GM12878 (cell line): ENCODE measurements at regions not wholly inside any gene's neighbourhood (a gene's known extent, or its start where the extent isn't known, plus 50 kb on each side); places are given as distances from the start of the nearest gene placed in this dataset.

ENCODE experiments used
- ATAC-seq: fragments of 200-7000 bp; cut with Tn5 transposase; 3 replicates; pipeline ENCODE4 v1.9.1; 2020; ENCODE audit warnings: mild to moderate bottlenecking, moderate library complexity
- BruUV-seq: library from RNA; stranded (reverse); fragments of 400-500 nt; replicated peaks from 2 replicates; lab custom pipeline; 2021; lab: Mats Ljungman, UMichigan
- CTCF ChIA-PET: fragments of 300-600 bp; sonication (Branson Sonifier 250); formaldehyde crosslinking; extraction: SDS; loops from one replicate; lab custom pipeline; 2021; ENCODE audit warnings: inconsistent platforms; lab: Yijun Ruan, JAX
- POLR2A ChIA-PET: fragments of 350-600 bp; formaldehyde crosslinking; extraction: SDS; loops from one replicate; lab custom pipeline; 2021; ENCODE audit warnings: inconsistent platforms; lab: Charles Lee
- RAD21 ChIA-PET: fragments of 300-600 bp; sonication (Branson Sonifier 250); formaldehyde crosslinking; loops from one replicate; lab custom pipeline; 2023; ENCODE audit warnings: antibody characterized with exemption; ENCODE audit not compliant: unreplicated experiment; lab: Charles Lee
- SMC1A ChIA-PET: fragments of 300-600 bp; sonication (Branson Sonifier 250); formaldehyde crosslinking; loops from one replicate; lab custom pipeline; 2023; ENCODE audit not compliant: unreplicated experiment, uncharacterized antibody; lab: Charles Lee
- DNase-seq: peaks from one replicate; pipeline ENCODE4 v3.0.0-alpha.2; 2011; ENCODE audit warnings: low read depth, low spot score
- FAIRE-seq: peaks from 3 replicates; lab custom pipeline; 2011; peaks lifted over from hg19 to GRCh38; lab: Jason Lieb, UNC
- H2AFZ ChIP-seq: 2 replicates; pipeline ENCODE4 v1.6.0; 2011; ENCODE audit warnings: low read depth, low read length, control low read depth; ENCODE audit not compliant: control insufficient read depth
- H3K27ac ChIP-seq: 2 replicates; pipeline ENCODE4 v1.5.1; 2011; ENCODE audit warnings: control low read depth; ENCODE audit not compliant: control insufficient read depth, insufficient read depth
- H3K27me3 ChIP-seq, 2 experiments: replicated peaks in 1 of 2; 2 replicates each; pipeline versions ENCODE4 v1.6.0 to v1.6.1; 2011; ENCODE audit warnings: low read length in 1 of 2; ENCODE audit not compliant: control insufficient read depth in 2 of 2, insufficient read depth in 2 of 2
- H3K36me3 ChIP-seq, 2 experiments: 2 replicates each; pipeline ENCODE4 v1.5.1; 2011; ENCODE audit warnings: low read length in 1 of 2; ENCODE audit not compliant: control insufficient read depth in 2 of 2, insufficient read depth in 2 of 2
- H3K4me1 ChIP-seq: 2 replicates; pipeline ENCODE4 v1.6.1; 2011; ENCODE audit warnings: mild to moderate bottlenecking, low read length, moderate library complexity, mixed read lengths; ENCODE audit not compliant: control insufficient read depth, insufficient read depth
- H3K4me2 ChIP-seq: 2 replicates; pipeline ENCODE4 v1.6.0; 2011; ENCODE audit warnings: control low read depth; ENCODE audit not compliant: control insufficient read depth, insufficient read depth
- H3K4me3 ChIP-seq: fragments of 200-600 bp; sonication (generic); 2 replicates; pipeline ENCODE4 v1.5.1; 2016
- H3K79me2 ChIP-seq: 2 replicates; pipeline ENCODE4 v1.6.0; 2011; ENCODE audit warnings: low read length; ENCODE audit not compliant: control insufficient read depth, insufficient read depth
- H3K9ac ChIP-seq: 2 replicates; pipeline ENCODE4 v1.8.0; 2011; ENCODE audit warnings: low read length, control low read depth, mixed read lengths; ENCODE audit not compliant: control insufficient read depth, insufficient read depth
- H3K9me3 ChIP-seq: replicated peaks from 3 replicates; pipeline ENCODE4 v1.5.1; 2011; ENCODE audit warnings: mild to moderate bottlenecking, low read length; ENCODE audit not compliant: control insufficient read depth, insufficient read depth
- H4K20me1 ChIP-seq: 2 replicates; pipeline ENCODE4 v1.6.0; 2011; ENCODE audit not compliant: control insufficient read depth, insufficient read depth
- CHD2 ChIP-seq: IDR thresholded peaks from 2 replicates; pipeline ENCODE4 v1.6.1; 2011; ENCODE audit warnings: low read depth, low read length, improper control_type of control experiment, borderline replicate concordance
- EZH2 ChIP-seq: IDR thresholded peaks from 2 replicates; pipeline ENCODE4 v1.6.1; 2012; ENCODE audit warnings: low read depth, mild to moderate bottlenecking, control low read depth, inconsistent platforms, low read length, borderline replicate concordance; ENCODE audit not compliant: control insufficient read depth
- HDAC6 ChIP-seq: fragments of 200-600 bp; sonication (generic); IDR thresholded peaks from one replicate; pipeline ENCODE4 v1.8.0; 2017; ENCODE audit warnings: antibody characterized with exemption; ENCODE audit not compliant: unreplicated experiment
- KLF5 ChIP-seq: fragments of 450-650 bp; IDR thresholded peaks from 2 replicates; pipeline ENCODE4 v1.6.1; 2014; ENCODE audit warnings: mild to moderate bottlenecking; ENCODE audit not compliant: partially characterized antibody
- NR2C2 ChIP-seq: IDR thresholded peaks from 2 replicates; pipeline ENCODE4 v1.6.1; 2011; ENCODE audit warnings: borderline replicate concordance, low read depth; ENCODE audit not compliant: control insufficient read depth, insufficient read length
- PRDM15 ChIP-seq: fragments of 450-650 bp; formaldehyde crosslinking; IDR thresholded peaks from 2 replicates; pipeline ENCODE4 v1.4.0; 2020; ENCODE audit warnings: mild to moderate bottlenecking, moderate library complexity
- ZSCAN29 ChIP-seq: fragments of 450-650 bp; IDR thresholded peaks from 2 replicates; pipeline ENCODE4 v1.6.1; 2017; ENCODE audit warnings: mild to moderate bottlenecking, moderate library complexity
- WGBS: methylation state at CpG from one replicate; pipeline ENCODE4 v1.1.6; 2016; ENCODE audit warnings: low lambda C conversion rate; ENCODE audit not compliant: insufficient replicate concordance, insufficient coverage; ENCODE audit errors: missing lambda C conversion rate; 5-methylcytosine and 5-hydroxymethylcytosine counted together
- in situ Hi-C: fragments of 300-500 bp; cut with MboI; formaldehyde crosslinking; loops from 9 replicates; pipeline ENCODE4 v1.14.3; 2018; ENCODE audit warnings: mixed read lengths
- intact Hi-C: fragments of 100-400 bp; cut with micrococcal nuclease; formaldehyde crosslinking; loops from one replicate; pipeline ENCODE4 v1.14.2; 2022; ENCODE audit not compliant: unreplicated experiment

GRCh38 chr5:34496260-34496691 lies 159.9 kb upstream of the RAI14 start:
- FAIRE-seq (no peak), ATAC-seq (no peak), DNase-seq (no peak)
- ChIA-PET POLR2A (interaction anchor here (0.7 kb wide), 1 partner anchor 131 kb away, joined by 7 read pairs; no protein-coding TSS in a partner anchor), SMC1A (no interaction called here), CTCF (interaction anchor here (1.1 to 3.5 kb wide), 2 partner anchors 11 to 20 kb away, joined by 5 to 15 read pairs; no protein-coding TSS in a partner anchor), RAD21 (interaction anchor here (1.0 to 1.6 kb wide), 2 partner anchors 434 to 507 kb away, joined by 3 to 4 read pairs; no protein-coding TSS in a partner anchor)
- no peak overlapping the region for H3K27ac ChIP-seq
- no peaks in the 10 kb centered on the region; the same call in 1 of the 3 replicates for H3K9me3 ChIP-seq
- H3K27me3 ChIP-seq = no peaks in the 10 kb centered on the region
- WGBS = 89% methylated on average over 13 of the region's 13 CpGs
- no TSS peak for BruUV-seq
- H3K4me3 ChIP-seq = no peak overlapping the region
- in situ Hi-C loops = loop anchor here (25.0 kb wide), 1 partner anchor 416 kb away; the partner anchor contains the start of genes BRIX1 and RAD1
- H3K79me2 ChIP-seq = no peaks in the 10 kb centered on the region
- no peaks in the 10 kb centered on the region for H4K20me1 ChIP-seq
- TF ChIP-seq KLF5 (no peak), CHD2 (no peak), EZH2 (no peak), ZSCAN29 (no peak), PRDM15 (CRISPR knock-in tag) (no peak), NR2C2 (no peak), HDAC6 (no peak)
- peaks cover 58% of the 10 kb centered on the region for H3K4me1 ChIP-seq
- no peak overlapping the region; the same call in 1 of the 2 replicates for H3K9ac ChIP-seq
- H2AFZ ChIP-seq = peak overlapping the region; percentile 15
- H3K36me3 ChIP-seq = no peaks in the 10 kb centered on the region
- intact Hi-C loops = no loop called here
- H3K4me2 ChIP-seq = no peak overlapping the region
